ENCODE measurements at regions not wholly inside any gene's neighbourhood (a gene's known extent, or its start where the extent isn't known, plus 50 kb on each side); places are given as distances from the start of the nearest gene placed in this dataset.
"Not testable (repeated sequence)": the region's sequence is repeated elsewhere in the genome, so short reads cannot be mapped to it uniquely, and the experiment has no call there.

DNA sequence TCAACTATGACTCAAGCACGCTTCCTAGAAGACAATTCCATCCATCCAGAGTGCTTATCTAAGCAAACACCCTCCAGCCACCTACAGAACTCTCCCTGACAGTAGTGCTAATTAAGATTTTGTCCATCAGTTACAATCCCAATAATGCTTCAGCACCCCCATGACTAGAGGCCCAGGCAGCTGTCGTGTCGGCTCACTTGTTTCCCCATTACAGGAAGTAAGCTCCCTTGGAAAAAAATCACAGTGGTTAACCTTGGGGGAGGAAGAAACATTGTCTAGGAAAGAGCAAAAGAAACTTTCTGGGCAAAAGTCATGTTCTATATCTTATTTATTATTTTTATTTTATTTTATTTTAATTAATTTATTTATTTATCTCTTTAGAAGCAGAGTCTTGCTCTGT, 108.8 kb upstream of the LPAR1 start:
- DNase-seq = no peak

DNA sequence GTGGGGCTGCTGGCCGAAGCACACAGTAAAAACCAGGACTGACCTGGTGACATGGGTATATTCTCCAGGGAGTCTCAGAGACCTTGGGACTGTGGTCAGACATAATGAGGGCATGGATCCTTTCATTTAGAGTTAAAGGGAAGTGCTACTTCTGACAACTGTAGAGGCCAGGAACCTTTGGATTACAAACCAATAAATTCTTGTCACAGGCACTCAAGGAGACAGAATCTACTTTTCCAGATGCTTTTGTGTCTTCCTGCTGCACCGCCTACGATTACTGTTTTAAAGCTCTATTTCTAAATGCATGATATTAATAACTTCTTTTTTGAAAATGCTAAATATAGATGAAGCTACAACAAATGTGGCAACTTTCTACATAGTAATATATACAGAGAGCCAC, 106.5 kb upstream of the LPAR1 start:
- DNase-seq = no peak

DNA sequence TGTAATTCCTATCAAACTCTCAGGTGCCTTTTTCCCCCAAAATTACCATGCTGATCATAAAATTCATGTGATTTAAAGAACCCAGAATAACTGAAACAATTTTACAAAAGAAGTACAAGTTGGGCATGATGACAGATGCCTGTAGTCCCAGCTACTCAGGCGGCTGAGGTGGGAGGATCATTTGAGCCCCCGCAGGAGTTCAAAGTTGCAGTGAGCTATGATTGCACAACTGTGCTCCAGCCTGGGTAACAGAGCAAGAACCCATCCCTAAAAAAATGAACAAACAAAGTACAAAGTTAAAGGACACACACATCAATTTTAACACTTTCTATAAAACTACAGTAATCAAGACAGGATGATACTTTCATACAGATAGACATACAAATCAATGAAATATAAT, 97.9 kb upstream of the LPAR1 start:
- DNase-seq = no peak

DNA sequence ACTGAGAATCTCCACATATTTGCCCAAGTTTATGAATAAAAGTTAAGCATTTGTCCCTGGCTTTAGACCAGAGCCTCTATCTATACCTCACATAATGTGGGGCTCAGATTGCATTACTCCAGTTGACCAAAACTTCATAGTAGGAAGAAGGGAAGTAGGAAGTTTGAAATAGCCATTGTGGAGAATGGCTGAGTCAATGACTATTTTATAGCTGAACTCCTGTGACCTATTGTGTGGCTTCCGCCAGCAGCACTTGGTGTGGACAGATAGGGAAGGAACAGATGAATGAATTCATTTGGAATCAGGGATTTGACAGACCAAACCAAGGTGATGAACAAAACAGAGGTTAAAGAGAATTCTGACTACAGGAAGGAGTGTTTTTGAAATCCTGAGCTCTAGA, 92.9 kb upstream of the LPAR1 start:
- no peak for DNase-seq

DNA sequence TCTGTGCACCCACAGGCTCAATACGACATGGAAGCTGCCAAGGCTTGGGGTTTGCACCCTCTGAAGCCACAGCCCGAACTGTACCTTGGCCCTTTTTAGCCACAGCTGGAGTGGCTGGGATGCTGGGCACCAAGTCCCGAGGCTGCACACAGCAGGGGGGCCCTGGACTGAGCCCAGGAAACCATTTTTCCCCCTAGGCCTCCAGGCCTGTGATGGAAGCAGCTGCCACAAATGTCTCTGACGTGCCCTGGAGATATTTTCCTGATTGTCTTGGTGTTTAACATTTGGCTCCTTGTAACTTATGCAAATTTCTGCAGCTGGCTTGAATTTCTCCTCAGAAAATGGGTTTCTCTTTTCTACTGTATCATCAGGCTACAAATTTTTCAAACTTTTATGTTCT, 82.3 kb upstream of the LPAR1 start:
- no peak for DNase-seq

DNA sequence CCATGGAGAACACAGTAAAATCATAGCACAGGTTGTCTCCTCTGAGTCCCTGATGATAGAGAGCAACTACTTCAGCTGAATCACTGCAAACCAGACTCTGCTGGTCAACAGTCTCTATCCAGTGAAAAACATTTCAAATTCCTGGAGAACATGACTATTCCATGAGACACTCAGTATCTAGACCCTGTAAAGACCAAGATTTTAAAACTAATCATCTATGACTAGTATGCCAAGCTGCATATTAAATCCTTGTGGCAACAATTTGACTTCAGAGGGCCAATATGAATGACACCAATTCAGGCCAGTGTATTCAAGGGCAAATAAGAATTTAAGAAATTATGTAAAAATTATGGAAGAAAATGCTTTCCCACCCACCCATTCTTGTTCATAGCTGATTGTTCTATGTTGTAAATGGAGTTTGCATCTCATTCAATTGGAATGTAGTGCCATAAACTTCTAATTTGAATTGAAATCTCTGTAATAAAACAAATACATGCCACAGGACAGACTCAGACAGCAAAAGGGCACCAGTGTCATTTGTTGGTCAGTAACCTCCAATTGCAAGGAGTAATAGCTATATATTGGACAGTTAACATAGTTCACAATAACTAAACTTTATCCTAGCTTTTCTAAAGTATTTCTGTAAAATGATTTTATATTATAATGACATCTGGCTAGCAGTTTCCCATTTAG, 80.1 kb upstream of the LPAR1 start:
- no peak for DNase-seq

DNA sequence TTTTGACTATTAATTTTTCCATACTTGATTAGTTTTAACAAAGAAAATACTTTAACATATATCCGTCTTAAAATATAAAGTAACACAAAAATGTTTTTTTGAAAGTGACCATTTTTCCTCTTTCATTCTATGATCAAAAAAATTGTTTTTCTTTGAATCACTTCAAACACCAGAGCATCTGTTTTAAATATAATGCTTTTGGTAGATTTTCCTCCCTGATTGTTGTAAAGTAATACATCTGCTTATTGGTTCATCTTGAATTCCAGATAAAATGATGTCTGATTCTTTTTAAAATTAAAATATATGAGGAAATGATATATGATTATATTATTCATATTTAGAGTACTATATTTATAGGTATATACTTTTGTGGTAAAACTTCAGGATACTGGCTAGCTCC, 76.2 kb upstream of the LPAR1 start:
- no peak for DNase-seq

DNA sequence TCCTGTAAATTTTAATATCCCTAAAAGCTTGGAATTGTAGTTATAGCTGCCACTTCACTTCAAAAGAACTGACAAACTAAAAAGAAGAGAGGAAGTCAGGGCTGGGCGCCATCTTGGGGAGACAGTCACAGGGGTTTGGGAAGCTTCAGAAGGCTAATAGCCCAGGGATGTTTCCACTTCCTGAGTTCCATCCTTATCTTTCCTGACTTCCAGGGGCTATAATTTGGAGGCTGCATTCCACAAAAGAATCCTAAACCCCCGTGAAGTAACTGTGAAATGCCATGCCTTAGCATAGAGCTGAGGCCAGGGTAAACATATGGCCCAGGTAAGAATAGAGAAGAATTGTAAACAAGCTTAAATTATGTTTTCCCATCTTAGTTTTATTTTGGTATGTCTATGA, 75.4 kb upstream of the LPAR1 start:
- no peak for DNase-seq

DNA sequence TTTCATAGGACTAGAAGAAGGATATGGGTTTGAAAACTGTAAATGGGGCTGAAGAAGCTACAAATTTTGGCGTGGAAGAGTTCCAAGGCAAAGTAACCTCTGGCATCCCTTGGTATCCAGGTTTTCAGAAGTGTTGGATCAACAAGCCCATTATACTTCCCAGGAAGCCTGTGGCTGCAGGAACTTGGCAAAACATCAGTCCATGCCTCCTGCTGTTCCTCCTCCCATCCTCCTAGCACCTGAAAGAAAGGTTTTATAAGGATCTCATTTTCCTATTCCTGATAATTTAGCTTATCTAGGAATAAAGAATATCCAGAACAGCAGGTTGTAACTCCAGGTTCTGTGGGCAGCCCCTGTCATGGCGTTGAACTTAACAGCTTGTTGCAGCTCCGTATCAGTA, 72.5 kb upstream of the LPAR1 start:
- DNase-seq = no peak

DNA sequence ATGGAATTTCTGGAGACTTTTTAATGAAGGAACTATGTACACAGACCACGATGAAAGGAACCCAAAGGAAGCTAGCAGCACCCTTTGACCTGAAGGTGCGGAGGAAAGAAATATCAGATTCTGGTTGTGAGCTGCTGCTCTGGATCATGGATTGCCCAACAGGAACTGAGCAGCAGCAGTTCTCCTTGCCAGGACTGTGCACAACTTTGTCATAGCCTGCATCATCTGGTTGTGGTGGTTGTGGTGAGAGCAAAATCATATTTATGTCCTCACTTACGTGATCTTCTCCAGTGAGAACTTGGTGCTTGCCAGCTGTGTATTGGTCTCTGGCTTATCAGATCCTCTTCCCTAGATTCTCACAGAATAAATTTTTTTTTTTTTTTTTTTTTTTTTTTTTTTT, 70.7 kb upstream of the LPAR1 start:
- DNase-seq = no peak

DNA sequence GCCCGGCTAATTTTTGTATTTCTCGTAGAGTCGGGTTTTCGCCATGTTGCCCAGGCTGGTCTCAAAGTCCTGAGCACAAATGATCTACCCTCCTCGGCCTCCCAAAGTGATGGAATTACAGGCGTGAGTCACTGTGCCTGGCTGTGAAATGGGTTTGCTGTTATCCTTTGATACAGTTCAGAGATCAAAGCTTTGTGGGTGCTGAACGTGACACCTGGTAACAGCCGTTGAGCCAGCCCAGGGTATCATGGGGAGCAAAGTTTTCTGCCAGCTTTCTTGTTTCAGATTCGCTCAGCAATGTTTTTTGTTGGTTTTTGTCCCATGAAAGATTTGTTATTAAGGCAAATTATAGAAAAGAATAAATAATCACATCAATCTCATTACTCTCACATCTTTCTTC, 68.9 kb upstream of the LPAR1 start:
- DNase-seq = no peak

DNA sequence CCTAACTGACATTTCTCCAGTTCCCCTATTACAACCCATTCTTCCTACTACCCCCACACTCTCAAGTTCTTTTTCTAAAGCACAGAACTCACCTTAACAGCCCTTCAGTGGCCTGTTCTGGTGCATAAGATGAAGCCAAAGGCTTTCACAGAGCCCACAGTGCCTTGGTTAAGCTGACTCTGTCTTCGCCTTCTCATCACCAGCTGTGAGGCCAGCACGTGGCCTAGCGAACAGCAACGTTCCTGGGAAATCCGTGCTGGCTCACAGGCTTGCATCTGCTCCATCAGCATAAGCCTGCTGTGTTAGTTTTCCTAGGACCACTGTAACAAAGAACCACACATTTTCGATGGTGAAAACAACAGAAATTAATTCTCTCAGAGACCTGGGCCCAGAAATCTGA, 67.9 kb upstream of the LPAR1 start:
- no peak for DNase-seq

DNA sequence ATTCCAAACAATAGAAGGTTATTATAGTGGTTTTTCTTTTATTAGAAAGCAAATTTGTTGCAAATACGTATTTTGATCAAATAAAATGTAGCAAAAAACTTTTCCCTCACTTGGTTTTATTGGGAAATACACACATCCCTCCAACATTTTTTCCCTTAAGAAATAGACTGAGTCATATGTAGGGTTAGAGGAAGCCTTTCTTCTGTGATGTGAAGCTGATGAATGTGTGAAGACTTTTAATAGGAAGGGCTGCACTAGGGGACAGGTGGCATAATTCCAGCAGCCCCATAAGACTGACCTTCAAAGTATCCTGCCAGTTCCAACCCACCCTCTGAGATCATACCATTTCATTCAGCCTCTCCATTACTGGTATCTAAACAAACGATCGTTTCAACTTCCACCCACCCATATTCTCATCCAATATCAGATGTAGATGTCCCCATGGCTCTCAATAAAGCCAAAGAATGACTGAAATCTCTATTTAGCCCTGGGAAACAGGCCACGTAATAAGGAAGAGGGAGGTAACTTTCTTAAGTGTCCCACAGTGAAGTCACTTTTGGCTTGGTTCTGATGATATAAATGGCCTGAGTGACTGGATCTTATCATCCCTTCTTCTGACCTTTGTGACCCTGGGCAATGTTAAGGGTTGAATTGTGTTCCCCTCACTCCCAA, 64.7 kb upstream of the LPAR1 start:
- DNase-seq = no peak

DNA sequence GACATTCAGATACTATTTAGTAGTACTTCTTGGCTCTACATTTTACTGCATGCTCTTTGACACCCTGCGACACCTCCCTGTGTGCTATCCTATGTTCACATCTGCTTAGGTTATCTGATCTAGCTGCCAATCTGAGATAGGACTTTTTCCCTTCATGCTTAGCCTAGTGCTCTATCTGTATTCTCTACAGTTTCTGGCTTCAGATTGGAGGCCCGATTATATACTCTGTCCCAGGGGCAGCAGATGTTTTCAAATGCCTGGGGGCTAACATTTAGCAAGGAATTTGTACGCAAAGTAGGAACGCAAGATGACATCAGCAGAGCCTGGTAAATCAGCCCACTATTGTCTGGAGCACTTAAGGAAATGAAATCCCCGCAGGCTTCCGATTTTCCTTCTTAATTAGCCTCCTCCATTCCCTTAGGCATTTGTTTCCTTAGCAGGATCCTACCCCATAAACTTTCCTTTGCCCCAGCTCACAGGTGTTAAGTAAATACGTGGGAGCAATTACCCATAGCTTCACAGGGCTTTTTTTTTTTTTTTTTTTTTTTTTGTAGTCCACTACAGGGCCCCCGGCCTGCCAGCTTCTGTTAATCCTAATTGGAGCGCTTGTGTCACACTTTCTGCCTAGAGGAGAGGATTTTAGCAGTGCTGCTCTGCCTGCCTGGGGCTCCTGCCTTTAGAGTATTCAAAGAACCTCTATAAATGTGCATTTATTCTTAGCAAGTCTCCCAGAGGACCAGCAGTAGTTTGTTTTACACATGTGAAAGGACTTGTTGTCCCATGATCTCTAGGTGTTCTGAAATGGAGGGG, 61.1 kb upstream of the LPAR1 start:
- DNase-seq = no peak

DNA sequence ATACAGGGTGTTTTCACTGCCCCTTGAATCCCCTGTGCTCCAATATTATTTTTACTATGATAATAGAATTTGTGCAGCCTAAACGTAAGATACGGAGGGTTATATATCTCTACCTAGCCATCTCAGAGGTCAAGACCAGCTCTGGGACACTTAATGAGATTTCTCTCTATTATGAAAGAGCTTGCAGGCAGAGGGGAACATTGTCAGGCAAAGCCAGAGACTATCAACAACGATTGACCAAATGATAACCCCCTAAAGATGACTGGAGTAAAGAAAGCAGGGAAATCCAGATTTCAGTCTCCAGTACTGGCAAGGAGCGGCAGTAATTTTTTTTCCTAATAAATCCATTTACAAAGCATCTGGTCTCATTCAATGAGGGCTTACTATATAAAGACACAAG, 59.8 kb upstream of the LPAR1 start:
- no peak for DNase-seq

DNA sequence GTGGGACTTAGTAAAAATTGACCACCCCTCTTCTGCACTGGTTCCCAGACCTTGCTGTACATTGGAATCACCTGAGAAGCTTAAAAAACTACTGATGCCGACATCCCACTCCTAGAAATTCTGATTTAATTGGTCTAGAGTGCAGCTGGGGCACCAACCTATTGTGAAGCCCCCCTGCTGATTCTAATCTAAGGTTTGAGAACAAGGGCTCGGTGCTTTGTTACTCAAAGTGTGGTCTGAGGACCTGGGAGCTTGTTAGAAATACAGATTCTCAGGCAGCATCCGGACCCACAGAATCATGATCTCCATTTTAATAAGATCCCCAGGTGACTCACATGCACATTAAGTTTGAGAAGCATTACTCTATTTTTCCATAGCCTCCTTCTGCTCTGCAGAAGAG, 57.8 kb upstream of the LPAR1 start:
- DNase-seq = no peak

DNA sequence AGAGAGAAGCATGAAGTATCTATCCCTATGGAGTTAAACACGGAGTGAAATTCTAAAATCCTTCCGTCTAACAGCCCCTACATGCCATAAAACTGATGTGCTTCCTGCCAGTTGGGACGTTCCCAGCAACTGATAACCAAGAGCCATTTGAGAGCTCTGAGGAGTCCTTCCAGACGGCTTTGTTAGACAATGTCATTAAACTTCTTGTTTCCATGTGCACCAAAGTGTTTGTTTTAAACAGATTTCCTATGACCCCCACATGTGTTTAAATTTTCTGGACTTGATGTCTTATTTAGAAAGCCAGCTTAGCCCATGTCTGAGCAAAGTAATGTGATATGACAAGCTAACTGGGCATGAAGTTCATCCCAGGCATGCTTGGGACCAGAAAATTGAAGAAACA, 57.2 kb upstream of the LPAR1 start:
- no peak for DNase-seq

DNA sequence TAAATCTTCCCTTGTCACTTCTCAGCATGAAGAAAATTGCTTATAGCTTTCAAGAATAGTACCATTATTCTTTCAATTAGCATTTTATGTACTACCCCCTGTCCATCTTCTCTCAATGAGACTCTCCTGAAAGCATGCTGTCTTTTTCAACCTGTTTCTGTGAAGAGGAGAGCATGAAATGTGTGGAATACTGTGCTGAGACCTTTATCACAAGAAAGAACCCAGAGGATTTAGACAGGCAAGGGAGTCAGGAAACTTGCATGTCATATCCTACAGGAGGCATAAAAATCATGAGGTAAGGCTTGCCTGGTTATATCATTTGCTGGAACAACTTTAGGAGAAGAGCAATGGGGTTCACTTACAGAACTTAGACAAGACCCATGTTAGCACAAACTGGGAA, 56.7 kb upstream of the LPAR1 start:
- DNase-seq = no peak

DNA sequence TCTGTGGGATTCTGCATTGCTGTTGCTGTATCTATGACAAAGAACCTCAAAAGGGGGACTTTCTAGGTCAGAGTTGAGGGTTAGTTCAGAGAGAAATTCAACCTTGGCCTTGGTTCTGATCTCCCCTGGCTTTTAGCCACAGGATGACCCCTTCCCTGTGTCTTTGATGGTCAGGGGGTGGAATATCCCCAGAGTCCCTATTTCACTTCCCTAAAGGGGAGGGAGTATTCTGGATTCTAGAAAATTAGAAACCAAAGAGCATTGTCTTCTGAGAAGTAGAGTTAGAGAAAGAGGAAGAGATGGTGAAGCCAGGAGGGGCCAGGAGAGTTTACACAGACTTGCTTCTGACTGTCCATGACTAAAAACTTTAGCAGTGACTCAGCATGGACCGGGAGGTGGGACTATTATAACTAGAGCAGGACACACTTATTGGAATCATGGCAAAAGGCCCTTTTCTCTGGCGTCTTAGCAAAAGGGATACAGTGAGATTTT, 56.2 kb upstream of the LPAR1 start:
- DNase-seq = no peak

DNA sequence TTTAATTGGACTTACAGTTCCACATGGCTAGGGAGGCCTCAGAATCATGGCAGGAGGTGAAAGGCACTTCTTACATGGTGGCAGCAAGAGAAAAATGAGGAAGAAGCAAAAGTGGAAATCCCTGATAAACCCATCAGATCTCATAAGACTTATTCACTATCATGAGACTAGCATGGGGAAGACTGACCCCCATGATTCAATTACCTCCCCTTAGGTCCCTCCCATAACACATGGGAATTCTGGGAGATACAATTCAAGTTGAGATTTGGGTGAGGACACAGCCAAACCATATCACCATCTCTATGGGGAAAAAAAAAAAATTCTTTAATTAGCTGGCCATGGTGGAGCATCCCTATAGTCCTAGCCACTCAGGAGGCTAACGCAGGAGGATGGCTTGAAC, 53.9 kb upstream of the LPAR1 start:
- not testable (repeated sequence) for DNase-seq

Measured in NCI-H2029 treated with DMSO at 0.1 percent for 48 hours (cell line).